HG03135 (cell line): ENCODE measurements at regions not wholly inside any gene's neighbourhood (a gene's known extent, or its start where the extent isn't known, plus 50 kb on each side); places are given as distances from the start of the nearest gene placed in this dataset.
A peak's percentile ranks its signal among the peaks of the same experiment; 100 is the strongest.

Experiments
- ATAC-seq: cut with Tn5 transposase; IDR thresholded peaks from one replicate; pipeline ENCODE4 v1.9.1; 2021; ENCODE audit warnings: mild to moderate bottlenecking, moderate library complexity; ENCODE audit not compliant: unreplicated experiment

DNA sequence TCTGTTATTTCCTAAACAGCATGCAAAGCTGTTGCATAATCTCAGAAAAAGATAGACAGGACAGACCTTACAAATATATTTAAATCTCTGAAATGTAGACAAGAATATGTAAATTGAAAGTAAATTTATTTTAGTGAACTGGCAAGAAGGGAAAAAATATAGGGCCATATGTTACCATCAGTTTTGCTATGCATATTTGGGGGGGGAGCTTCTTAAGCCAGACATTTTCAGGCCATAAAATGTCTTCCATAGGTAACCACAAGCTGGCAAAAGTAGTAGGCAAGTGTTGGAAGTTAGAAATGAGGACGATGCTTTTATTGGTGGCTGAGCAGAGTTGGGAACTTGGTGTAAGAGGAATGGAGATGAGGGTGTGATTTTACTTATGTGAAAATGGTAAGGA is 272.0 kb upstream of the CXXC4 start:
- ATAC-seq = no peak

DNA sequence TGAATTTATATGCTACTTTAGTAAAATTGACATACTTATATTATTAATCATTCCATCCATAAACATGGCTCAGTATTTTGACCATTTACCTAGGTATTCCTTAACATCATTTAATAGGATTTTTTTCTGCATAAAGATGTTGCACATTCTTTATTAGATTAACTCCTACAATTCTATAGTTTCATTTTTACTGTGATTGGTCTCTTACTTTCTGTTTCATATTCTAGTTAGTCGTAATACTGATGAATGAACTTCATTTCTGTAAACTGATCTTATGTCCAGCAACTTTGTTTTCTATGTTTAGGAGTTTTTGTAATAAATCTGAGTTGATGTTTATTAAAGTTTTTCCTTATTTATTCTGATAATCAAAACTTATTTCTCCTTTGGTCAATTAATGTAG is 278.2 kb upstream of the CXXC4 start:
- ATAC-seq = peak; percentile 82

DNA sequence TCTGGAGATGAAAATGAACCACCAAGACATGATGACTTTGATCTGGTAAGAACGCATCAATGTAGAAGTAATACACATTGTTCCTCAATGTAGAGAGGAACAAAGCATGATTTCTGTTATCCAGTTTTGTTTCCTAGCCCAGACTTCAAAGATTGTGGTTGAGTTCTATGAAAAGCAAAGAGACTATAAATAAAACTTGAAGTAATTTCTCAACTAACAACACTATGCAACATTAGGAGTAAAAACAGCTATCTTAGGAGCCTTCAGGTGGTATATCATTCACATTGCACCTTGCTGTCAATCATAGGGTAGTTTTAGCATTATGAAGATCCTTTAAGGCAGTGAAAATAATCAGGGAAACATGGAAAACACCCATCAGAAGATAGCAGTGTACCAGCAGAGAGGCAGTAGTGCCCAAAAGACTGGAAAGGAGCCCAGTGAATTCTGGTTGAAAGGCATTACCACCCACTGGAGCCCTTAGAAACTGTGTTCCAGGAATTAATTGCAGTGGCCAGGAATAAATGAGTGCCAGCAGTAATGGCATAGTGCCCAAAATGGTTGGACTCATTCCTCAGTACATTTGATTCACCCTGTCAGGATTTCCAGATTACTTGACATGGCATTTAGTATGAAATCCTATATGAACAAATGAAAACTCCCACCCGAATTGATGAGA is 300.7 kb upstream of the CXXC4 start:
- ATAC-seq = no peak

DNA sequence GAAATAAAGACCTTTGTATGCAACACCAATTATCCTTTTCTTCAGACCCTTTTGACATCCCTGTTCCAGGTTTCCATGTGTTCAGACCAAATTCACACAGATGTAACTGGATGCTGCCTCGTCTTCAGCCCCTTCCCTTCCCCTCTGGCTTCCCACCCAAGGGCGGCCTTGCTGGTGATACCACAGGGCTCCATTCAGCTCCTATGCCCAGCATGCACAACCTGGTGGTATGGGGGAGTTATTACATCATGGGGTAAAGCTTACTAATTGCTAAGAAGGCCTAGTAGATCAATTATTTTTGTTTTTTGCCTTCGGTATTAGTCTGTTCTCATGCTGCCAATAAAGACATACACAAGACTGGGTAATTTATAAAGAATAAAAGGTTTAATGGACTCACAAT is 317.0 kb upstream of the CXXC4 start:
- no peak for ATAC-seq

DNA sequence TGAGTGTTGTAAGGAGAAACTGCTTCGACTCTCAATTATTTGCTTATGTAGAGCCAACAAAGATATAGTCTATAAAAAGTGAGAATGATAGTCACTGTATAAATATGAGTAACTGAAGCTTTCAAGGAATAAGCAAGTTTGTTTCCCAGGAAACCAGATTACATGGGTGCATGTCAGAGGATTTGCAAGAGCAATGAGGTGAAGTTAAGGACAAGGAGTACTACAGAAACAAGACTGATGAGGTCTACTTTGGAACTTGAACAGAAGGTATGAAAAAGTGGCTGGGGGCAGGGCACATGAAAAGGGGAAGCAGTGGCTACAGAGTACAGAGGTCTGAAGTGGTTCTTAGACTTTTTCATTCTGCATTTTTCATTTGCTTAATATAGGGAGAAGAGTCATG is 321.0 kb upstream of the CXXC4 start:
- peak; percentile 70 for ATAC-seq

DNA sequence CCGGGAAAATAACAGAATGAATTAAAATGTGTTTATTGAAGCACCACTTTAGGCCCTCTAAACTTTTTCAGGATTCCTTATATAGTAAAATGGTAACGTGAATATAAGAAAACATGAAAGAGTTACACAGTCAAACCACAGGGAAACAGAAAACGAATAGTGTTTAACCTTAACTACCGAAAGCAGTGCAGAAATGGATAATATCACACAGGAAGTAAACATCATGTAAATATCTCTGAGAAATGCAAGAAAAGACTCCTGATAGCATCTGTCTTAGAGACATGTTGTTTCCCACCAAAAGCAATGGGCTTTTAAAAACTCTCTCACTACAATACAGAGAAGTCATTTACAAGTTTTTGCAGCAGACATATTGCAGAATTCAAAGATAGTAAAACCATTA is 323.9 kb upstream of the CXXC4 start:
- peak; percentile 51 for ATAC-seq

DNA sequence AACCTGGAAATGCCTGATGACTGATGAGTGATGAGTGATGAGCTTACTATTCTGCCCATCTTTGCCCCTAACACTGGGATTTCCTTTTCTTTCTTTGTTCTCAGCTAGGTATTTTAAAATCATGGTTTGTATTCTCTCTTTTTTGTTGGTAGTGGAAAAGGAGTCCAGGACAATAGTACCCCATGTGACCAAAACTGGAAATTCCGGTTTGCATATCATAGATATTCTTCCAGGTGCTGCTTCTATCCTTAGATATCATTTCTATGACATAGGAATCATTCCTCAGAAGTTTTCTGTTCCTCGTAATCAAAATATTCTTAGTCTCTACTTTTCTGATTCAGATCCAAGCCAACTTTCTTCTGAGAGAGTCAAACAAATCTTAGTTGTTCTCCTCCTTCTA is 320.5 kb upstream of the TET2 start:
- ATAC-seq = no peak

DNA sequence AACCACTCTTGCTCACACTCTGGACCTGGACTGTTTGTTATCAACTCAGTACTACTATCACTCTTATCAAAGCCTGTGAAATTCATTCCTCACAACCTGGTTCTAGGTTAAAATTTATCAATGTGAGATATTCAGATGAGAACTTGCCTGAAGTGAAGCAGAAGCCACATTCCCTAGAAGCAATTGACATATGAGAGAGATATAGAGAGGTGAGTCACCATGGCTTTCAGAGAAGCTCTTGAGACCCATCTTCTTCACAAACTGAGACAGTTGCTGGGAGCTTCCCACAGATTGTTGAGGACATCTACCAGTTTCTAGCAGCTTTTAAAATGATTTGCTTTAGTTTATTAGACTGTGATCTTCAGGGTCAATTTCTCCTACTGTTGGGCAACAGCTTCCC is 316.9 kb upstream of the TET2 start:
- no peak for ATAC-seq

DNA sequence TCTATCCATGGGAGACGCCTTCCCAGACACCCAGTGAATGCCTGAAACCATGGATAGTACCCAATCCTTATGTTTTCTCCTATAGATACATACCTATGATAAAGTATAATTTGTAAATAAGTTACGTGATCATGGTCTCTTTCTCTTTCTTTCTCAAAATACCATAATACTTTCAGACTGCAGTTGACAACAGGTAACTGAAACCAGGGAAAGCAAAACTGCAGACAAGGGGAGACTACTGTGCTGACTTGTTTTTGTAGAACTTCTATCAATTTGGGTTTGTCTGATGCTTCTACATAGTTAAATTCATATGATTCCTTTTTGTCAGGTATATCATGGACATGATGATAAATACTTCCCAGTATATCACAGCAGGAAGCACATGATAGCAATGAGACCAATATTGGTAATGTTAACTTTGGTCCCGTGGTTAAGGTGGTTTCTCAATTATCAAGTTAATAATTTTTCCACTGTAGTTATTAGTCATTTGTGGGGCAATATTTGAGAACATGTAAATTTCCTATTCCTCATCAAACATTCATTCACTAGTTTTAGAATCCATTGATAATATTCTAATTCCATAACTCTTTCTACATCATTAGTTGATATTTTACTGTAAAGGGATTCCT is 298.0 kb upstream of the TET2 start:
- ATAC-seq = no peak

DNA sequence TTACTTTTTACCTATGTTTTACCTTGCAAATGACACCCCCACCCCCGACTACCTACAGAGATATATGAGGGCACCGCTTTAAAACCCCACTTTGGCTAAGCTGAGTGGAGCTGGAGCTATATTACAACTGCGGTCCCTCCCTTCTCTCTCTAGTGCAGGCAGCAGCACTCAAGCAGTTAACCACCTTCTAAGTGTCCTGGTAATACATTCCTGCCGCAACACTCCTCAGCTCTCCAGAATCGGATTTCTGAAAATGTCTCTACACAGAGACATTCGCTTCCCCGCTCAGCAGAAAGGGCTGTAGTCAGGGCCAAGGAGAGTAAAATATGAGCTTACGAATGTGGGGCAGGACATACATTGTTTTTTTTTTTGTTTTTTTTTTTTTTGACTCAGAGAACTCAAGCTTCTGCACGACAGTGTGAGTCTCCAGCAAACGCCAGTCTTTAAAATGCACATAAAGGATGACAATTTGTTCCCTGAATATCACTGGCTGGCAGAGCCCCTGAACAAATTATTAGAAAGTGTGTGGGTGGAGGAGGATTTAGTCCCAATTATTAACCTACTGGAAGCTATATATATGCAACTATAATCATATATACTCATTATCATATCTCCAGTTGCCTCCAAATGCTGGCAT is 287.0 kb upstream of the TET2 start:
- no peak for ATAC-seq

DNA sequence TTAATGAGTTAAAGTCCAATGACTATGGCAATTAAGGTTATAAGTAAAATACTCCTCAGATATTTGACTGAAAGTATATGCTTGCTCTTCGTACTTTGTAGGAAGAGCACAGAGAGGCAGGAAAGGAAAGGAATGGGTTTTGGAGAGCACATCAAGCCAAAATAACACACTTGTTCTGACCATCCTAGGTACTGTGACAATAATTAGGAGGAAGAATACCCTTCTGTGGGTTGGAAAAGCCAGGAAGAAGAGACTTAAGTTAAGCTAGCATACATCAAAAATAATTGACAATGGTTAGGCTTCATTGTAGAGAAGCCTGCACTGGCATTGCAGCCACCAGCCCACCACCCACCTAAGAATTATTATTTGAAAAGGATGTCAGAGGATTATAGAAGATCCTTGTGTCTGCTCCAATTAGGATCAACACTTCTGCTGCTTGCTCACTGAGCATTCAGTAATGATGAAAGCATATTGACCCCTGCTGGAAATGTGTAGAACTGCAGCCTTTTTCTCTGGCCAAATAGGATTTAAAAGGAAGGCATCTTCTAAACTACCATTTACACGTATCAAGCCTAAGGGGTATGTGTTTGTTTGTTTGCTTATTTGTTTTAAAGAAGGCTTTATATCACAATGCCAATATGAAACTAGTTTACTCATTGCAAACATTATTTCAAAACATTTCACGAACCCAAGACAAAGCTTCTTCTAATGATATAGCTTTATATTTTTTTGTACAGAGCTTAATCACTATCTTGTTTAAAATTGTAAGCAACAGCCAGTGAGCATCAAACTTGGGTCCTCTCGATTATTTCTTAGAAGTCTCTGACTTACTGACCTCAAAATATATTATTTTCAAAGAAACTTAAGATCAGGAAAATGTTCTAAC is 286.2 kb upstream of the TET2 start:
- peak; percentile 70 for ATAC-seq

DNA sequence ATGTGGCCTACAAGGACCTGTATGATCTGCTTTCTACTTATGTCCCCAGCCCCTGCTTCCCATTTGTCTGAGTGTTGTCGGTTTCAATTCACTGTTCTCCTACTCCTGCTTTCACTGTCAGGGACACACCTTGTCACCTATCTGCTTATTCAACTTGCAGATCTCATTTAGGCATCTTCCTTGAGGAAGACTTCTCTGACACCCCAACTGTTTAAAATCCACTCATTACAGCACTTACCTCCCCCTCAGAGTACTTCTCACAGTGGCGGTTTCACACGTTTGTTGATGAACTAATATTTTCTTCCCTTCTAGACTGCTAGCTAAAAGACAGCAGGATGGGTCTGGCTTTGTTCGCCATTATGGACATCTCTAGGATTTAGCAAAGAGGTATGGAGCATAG is 279.9 kb upstream of the TET2 start:
- ATAC-seq = no peak

DNA sequence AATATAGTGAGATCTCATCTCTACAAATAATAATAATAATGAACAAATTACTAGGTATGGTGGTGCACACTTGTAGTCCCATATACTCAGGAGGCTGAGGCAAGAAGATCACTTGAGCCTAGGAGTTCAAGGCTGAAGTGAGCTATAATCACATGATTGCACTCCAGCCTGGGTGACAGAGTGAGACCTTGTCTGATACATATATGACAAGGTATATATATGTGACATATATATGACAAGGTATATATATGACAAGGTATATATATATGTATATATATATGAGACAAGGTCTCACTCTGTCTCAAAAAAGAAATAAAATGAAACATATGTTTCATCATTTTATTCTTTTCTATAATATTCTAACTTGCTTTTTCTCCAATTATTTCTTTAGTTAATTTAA is 278.1 kb upstream of the TET2 start:
- peak; percentile 29 for ATAC-seq

DNA sequence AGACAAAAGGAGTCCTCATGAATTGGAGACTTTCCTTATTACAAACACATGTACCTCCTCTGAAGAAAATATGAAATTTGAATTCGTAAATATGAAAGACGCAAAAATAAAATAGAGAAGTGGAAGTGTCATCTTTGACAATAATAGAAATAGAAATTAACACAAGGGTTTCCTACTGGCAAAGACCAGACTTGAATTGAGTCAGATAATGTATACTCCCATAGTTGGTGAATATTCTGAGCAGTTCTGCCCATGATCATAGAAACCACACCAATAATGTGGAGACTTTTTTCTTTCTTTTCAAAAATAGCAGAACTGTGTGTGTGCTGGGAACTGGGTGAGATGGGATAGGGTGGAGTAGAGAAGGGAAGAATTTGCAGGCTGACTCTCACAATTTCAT is 277.7 kb upstream of the TET2 start:
- peak; percentile 87 for ATAC-seq

DNA sequence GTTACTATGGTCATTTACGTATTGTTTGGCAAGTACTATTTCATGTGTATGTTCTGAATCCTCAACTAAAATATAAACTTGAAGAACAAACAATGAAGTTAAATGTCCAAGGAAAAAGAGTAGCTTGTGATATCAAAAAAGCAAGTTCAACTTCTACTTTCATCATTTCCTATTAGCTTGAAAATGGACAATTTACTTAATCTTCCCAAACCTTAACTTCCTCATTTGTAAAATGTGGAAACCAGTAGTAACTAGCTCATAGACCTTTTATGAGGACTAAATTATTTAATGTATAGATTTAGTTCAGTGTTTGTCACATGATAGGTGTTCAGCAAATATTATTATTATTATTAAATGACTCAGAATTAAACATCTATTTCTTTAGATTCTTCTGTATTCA is 276.8 kb upstream of the TET2 start:
- ATAC-seq = no peak

DNA sequence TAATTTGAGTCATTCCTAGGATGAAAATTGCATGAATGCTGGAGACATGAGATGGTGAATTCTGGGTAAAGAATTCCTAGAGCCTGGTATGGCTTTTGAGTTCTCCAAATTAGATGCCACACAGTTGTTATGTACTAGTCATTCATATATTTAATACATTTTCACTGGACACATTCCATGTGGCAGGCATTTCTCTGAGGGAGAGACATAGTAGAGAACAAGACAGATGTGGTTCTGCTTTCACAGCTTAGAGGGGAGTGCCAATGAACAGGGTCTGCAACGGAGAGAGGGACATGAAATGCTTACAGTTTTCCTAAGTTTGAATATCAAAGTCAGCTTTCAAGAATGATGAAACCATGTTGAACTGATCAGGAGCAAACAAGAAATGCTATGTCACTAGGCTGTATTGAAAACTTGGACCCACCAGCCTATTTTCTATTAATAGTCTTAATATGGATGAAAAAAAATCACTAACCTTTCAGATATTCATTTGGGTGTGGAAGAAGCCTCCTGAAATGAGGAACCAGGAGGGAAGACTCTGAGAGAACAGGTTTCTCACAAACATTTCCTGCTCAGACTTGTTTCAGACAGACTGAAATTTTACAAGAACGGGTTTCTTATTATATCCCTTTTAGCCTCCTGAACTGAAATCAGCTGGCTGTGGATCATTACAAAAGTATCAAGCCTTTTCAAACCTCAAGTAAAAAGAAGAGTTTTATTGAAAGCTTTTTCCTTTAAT is 276.0 kb upstream of the TET2 start:
- ATAC-seq = no peak

DNA sequence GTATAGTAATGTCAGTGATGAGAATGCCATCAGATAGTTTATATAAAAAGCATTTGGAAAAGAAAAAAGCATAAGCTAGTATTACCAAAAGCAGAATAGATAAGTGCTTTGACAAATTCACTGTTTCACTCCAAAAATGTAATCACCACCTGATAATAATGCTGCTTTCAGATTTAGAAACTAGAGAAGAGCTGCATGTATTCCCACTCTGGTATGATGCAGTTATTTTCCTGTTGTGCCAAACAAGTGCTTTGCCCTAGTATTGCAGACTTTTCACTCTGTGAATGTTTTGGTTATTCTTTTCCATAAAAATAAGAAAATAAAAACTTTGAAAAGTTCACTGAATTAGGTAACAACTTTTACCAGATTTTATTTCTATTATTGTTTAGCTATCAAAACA is 267.7 kb upstream of the TET2 start:
- no peak for ATAC-seq

DNA sequence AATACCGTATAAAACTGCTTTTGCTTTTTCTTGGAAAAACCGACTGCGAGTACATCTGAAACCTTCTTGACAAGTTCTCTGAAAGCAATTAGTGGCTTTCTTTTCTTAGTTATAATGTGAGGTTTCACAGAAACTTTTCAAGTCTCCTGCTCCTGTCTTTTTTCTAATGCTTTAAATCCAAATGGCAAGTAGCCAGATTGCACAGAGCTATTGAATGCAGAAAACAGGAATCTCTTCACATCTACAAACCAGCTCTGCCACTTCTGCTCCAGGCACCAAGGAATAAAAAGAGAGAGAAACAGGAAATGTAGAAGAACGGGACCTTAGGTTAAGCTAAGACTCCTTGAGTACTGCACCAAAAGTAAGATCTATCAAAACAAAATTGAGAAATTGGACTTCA is 267.3 kb upstream of the TET2 start:
- ATAC-seq = no peak

DNA sequence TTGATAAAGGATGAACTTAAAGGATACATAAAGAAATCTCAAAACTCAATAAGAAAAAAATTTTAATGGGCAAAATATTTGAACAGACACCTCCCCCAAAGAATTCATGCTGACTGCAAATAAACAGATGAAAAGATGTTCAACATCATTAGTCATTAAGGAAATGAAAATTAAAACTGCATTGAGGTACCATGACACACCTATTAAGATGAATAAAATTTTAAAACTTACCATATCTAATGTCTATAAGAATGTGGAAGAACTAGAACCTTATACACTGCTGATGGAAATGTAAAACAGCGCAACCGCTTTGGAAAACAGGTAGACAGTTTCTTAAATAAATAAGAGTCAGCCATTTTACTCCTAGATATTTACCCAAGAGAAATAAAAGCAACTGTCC is 266.8 kb upstream of the TET2 start:
- no peak for ATAC-seq

DNA sequence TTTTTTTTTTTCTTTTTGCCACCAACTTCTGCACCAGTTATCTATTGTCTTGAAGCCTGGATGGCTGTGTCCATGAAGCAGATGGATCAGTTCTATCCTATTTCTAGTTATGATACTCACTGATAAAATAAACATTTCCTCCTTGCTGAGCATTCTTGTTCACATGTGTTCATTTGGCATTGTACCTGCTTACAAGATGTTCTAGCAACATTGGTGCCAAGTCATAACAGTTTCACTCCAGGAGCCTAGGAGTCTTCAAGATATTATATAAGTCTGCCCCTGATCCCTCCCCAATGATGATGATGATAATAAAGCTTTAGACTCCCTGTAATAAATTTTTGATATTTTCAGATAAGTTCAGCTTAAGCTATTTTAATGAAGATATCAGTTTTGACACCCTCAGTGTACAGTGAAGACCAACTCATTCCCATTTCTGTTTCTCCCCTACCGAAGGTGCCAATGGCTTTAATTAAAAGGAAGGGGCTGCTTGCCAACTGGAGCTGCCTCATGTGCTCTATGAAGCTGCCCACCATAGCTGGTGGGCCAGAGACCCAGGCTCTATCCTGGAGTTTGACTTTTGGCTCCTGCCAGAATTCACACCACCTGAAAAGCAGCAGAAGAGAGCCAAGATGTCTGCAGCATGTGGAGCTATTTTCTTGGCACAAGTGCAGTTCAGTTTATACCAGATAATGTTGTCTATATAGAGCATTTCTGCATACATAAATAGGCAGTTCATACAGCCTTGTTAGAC is 265.4 kb upstream of the TET2 start:
- no peak for ATAC-seq
